CD1c-positive myeloid dendritic cell (primary cell): ENCODE measurements at regions not wholly inside any gene's neighbourhood (a gene's known extent, or its start where the extent isn't known, plus 50 kb on each side); places are given as distances from the start of the nearest gene placed in this dataset.
A peak's percentile ranks its signal among the peaks of the same experiment; 100 is the strongest.
"Not testable (repeated sequence)": the region's sequence is repeated elsewhere in the genome, so short reads cannot be mapped to it uniquely, and the experiment has no call there.

Source experiments
- DNase-seq: peaks from one replicate; pipeline ENCODE4 v3.0.0-alpha.2; 2016; ENCODE audit errors: extremely low spot score

DNA sequence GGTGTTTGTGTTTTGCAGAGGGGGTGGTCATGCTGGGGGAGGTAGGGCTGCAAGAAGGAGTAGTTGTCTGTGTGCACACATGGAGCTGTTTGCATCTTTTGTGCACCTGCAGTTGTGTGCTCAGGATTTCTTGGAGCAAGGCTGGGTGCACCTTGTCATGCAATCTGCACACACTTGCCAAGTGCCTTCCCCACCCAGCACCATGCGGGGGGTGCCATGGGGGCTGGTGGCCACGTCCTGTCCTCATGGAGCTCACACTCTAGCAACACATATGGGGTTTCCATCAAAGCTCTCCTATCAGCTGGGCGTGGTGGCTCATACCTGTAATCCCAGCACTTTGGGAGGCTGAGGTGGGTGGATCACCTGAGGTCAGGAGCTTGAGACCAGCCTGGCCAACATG lies 111.6 kb downstream of the CRLF3 start:
- not testable (repeated sequence) for DNase-seq

DNA sequence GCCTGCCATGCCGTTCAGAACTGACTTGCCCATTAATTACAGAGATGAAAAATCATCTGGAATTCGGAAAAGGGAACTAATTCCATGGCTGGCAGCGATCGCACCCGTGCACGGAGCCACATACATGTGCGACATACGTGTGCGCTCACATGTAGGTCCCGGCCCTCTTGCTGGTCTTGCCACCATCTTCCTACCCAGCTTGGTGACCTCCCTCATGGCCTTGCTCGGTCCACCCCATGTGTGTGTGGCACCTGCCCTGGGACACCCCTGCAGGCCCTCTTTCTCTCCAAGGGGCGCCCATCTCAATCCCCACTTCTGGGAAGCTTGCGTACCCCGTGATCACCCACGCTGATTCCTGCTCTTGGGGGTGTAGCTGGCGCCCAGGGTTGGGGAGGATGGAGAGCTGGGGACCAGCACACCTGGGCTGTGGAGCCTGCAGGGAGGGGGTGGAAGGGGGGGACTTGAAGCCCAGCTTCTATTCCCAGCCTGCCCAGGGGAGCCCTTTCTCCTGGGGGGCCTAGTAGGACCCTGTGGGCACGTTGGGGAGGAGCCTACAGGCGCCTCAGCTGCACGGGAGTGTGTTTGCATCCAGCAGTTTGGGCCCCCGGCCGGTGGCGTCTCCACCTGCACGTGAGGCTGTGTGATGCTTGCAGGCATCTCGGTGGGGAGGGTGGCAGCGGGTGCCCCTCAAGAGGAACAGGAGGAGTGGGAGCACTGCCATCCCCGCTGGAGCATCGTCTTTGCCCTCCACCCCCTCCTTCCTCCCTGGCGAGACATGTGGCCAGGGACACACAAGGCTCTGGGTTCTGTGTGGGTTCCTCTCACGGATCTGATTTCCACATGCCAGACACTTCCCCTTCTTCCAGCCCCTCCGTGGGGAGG lies 112.6 kb downstream of the CRLF3 start:
- DNase-seq = peak; percentile 72

DNA sequence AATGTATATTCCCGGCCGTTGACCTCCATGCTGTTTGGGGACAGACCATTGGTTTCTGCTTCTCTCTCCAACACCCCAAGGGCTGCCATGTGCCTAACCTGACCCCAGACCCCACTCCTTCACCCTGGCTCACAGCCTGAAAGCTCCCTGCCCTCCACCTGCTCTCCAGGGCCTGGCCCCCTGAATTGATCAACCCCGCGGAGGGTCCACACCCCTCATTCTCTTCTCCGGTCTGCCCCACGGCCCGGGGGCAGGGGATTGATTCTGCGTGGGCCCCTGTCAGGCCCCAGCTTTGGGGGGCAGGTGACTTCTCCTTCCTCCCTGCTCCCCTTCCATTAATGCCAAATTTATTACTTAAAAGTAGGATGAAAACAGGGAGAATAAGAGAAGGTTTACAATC lies 113.3 kb downstream of the CRLF3 start:
- not testable (repeated sequence) for DNase-seq

DNA sequence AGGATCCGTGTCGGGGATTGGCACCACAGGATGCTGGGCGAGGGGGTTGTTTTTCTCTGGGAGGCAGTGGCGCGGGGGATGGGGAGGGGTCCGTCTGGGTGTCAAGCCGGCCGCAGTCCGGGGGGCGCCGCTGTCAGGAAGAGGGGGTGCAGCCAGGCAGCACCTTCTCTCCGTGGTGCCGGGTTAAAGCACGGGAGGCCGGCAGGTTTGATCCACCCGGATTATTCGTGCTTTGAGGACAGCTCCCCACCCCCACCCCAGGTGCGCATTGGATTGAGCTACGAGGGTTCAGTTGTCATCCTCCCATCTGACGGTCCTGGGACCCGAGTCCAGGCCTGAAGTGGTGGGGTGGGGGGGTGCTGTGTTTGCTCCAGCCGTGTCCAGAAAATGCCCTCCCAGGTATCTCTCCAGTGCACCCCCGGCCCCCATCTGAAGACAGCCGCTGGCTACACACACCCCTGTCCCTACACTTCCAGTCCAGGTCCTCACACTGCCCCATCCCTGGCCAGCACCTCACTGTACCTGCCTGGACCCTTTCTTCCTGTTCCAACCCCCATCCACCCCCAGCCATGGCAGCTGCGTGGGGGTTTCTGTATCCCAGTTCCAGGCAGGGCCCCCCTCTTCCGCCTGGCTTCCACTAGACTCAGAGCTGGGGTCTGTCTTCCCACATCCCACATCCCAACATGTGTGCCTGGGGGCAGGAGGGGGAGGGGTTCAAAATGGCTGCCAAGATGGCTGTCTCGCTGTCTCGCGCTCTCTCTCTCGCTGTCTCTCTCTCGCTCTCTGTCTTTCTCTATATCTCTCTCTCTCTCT lies 114.0 kb downstream of the CRLF3 start:
- DNase-seq = not testable (repeated sequence)

DNA sequence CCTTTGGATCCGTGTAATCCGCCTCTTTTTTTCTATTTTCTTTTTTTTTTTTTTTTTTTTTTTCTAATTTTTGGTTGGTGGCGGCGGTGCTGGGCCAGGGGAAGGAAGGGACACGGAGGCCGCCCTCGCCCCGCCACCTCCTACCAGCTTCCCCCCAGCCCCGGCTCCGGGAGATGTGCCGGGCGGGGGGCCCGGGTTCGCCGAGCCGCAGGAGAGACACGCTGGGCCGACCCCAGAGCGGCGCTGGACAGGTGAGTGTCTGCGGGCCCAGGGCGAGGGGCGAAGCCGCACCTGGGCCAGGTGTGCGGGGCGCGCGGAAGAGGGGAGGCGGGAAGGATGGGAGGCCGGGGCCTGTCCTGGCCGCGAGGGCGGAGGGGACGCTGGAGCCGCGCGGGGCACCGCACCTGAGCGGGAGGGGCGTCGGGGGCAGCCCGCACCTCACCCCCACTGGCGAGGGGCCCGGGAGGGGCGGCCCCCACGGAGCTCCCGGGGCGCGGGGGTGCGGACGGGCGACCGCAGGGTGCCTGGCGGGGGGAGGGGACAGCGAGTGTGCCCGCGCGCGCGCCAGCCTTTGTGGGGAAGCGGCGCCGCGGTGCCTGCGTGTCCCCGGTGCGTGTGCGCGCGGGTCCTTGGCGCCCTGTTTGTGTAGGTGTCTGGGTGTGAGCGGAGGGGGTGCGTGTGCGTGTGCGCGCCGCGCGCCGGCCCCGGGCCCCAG lies 114.8 kb downstream of the CRLF3 start:
- peak; percentile 45 for DNase-seq

DNA sequence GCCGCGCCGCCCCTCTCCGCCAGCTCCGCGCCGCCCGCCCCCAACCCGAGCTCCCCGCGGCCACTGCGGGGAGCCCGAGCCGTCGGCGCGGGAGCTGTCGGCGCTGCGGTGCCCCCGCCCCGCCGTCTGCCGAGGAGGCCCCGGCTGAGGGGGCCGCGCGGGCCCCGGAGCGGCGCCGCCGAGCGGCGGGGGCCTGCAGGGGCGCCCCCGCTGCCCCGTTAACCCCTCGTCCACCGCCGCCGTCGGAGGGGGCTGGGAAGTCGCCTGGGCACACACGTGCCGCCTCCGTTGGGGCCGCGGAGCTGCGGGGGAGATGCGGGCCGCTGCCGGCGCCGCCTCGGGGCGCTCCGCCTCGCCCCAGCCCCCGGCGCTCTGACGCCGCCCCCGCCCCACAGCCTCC lies 115.4 kb downstream of the CRLF3 start:
- peak; percentile 20 for DNase-seq

DNA sequence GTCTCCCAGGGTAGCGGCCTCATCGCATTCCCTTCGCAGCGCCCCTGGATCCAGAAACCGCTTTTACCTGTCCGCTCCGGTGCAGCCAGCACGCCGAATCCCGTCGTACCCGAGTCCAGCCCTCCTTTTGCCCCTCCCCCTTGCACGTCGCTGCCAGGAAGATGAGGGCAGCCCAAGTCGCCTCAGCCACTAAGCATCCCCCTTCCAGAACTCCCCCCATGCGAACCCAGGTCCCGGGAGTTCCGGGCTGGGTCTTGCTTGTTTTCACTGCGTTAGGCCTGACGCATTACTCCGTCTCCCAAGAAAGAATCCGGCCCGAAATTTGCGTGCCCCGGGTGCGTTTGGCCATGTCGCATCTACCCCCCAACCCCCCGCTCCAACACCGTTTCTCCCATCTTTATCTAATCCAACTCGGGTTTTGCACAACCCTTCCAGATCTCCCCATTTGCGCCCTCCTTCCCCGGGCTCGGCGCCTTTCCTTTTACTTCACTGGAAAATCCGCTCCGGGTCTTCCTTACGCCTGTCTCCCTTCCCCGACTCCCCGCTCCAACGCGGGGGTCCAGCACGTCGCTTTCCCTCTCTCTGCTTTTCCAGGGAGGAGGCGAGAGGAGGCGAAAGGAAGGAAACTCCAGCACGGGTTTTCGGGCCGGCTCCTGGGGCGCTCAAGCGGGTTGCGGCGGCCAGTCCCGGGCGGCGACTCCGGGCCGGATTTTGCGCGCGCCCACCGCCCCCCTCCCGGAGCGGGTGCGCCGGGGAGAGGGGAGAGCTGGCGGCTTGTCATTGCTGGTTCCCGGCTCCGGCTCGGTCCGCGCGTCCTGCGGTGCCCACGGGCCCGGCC lies 116.0 kb downstream of the CRLF3 start:
- DNase-seq = peak; percentile 82

DNA sequence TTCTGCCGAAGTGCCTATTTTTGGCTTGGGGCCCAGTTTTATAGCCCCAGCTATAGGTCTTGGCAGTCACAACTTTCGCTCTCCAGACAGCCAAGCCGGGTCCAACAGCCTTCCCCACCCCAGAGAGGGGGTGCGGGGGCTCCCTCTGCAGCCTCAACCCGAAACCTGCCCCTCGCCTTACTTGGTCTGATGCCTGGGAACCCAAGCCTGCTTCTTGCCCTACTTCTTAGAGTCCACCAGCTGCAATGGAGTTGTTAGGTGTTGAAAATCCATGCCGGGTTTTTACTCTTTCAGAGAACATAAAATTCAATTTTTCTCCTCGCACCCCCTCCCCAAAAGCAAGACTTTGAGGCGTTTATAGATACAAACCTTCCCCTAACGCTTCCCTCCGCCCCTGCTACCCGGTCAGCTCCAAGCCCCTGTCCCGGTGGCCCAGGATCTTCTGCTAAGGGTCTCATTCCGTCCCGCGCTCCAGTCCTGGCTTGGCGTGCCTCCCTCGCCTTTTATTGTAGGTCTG lies 116.7 kb downstream of the CRLF3 start:
- peak; percentile 42 for DNase-seq

DNA sequence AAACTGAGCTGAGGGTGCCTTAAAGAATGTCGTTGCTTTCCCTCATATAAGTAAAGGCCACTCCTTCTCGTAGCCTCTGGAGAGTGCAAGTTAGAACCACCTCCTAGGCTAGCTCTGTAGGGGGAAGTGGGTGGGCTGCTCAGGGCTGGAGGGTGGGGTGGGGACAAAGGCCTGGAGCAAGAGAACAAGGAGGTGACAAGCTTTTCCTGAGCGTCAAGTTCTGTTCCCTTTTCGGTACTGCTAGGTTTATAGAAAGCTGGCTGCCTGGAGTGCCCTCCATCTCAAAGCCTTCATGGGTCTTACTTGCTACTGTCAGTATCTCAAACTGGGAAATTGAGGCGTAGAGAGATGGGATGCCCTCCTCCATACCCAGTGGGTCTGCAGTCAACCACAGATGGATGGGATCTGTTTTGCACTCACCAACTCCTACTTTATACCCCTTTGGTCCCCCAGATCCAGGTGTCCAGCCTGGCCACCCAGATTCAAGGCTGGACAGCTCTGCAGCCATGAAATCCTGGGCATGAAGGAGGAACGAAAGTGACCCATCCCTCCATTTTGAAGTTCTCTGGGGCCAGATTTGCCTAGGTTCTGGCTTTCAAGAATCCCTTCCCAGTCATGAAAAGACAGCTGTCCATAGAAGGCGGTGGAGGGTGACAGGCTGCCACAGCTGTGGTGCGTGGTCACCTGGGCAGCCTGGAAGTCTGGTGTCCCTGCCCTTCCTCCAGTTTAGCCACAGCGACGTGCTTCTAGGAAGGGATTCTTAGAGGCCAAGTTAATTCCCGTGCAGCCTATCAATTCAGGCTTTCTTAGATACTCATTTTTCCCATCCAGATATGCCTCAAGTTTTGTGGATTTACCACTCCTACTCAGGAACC lies 117.8 kb downstream of the CRLF3 start:
- DNase-seq = peak; percentile 24

DNA sequence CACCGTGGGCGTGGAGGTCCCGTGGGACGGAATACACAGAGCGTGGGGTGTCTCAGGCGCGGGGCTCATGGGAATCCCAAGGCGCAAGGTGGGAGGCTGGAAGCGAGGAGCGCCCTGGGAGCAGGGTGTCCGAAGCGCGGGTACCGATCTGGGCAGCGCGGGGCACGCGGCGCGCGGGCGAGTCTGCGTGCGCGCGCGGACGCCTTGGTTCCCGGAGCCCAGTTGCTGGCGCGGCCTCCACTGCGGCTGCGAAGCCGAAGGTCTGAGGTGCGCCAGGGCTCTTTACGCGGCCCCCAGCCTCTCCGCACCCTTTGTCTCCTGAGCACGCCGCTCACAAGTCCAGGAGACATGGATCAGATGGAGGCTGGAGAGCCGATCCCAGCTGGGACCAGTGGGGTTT lies 118.5 kb downstream of the CRLF3 start:
- DNase-seq = not testable (repeated sequence)

DNA sequence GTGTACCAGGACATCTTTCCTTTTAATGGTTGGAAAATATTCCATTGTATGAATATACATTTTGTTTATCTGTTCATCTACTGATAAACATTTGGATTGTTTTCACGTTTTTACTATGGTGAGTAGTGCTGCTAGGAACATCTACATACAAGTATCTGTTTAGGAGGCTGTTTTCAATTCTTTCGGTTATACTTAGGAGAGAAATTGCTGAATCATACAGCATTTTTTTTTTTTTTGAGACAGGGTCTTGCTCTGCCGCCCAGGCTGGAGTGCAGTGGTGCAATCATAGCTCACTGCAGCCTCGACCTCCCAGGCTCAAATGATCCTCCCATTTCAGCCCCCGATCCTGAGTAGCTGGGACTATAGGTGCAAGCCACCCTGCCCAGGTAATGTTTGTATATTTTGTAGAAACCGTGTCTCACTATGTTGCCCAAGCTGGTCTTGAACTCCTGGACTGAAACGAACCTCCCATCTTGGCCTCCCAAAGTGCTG lies 122.9 kb downstream of the CRLF3 start:
- no peak for DNase-seq

DNA sequence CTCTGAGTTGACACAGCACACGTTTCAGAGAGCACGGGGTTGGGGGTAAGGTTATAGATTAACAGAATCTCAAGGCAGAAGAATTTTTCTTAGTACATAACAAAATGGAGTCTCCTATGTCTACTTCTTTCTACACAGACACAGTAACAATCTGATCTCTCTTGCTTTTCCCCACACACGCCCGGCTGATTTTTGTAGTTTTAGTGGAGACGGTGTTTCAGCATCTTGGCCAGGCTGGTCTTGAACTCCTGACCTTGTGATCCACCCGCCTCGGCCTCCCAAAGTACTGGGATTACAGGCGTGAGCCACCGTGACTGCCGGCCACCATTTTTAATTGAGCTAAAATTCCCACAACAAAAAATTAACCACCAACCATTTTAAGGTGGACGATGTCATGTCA lies 123.7 kb downstream of the CRLF3 start:
- DNase-seq = not testable (repeated sequence)

DNA sequence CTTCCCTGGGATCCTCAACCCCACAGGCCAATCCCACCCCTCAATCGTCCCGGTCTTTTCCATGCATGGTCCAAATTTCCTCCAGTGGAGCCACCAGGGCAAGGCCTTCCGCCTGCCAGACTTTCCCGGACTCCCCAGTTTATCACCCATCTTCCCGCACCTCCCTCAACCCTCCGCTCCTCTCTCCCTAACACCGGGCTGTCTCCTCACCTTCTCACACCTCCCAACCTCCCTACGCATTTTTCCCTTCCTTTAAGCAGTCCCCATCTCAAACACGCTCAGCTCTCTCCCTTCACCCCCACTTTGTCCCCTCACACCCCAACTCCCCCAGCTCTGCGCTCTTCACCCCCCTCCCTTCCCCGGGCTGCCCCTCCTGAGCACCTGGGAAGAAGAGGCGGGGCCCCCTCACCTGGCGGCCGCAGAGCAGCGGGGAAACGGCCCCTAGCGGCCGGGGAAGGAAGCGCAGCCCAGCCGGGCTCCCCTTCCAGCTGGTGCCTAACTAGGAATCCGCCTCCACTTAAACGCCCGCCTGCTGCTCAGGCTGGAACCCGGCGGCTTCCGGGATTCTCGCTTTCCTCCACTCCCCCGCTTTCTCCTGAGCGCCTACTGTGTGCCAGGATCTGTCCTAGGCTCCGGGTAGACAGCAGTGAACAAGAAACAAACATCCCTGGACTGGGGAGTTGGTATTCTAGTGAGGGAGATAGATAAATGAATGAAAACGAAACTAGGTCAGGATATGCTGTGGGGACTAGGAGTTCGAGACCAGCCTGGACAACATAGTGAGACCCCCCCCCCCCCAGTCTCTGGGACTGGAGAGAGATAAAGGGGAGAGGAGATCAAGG lies 126.7 kb downstream of the CRLF3 start:
- peak; percentile 69 for DNase-seq

DNA sequence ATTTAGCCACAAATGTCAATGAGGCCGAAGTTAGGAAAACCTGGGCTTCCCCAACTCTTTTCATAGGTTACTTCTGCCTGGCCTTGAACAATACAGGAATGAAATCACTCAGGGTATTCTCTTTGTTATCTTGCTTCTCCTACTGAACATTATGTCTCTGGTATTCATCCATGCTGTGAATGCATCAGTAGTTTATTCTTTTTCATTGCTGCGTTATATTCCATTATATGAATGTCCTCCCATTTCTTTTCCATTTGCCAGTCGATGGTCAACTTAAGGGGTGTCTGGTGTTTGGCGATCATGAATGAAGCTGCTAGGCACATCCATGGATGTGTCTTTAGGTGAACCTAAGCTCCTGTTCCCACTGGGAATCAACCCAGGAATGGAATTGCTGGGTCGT lies 128.3 kb downstream of the CRLF3 start:
- no peak for DNase-seq

DNA sequence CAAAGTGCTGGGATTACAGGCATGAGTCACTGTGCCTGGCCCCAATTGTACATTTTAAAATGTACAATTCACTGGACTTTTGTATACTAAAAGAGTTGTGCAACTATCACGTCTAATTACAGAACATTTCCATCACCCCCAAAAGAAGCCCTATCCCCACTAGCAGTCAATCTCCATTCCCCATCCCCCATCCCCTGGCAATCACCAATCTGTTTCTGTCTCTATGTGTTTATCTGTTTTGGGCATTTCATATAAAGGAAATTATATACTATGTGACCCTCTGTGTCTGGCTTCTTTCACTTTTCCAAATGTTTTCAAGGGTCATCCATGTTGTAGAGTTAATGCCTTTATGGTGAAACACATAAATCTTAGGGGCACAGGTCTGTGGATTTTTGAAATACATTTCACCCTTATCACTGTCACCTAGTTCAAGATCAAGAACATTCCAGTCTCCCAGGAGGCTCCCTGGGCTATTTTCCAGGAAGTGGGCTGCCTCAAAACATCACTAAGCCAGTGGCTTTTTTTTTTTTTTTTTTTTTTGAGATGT lies 129.2 kb downstream of the CRLF3 start:
- not testable (repeated sequence) for DNase-seq

DNA sequence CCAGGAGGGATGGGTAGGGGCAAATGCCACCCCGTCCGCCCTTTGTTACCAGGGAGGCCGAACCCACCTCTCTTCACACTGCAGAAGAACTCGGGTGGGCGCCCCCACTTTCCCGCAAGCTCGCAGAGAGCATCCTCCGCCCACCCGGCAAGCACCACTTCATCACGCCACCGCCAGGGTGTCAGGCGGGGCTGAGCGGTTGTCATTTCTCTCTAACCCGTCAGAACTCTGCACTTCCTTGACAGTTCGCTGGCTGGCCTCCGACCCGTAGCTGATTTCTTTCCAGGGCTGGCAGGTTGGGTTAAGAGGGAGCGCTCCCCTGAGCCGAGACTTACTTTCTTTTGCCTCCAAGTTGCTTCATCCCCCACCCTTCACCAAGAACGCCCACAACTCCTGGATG lies 130.7 kb downstream of the CRLF3 start:
- peak; percentile 60 for DNase-seq

DNA sequence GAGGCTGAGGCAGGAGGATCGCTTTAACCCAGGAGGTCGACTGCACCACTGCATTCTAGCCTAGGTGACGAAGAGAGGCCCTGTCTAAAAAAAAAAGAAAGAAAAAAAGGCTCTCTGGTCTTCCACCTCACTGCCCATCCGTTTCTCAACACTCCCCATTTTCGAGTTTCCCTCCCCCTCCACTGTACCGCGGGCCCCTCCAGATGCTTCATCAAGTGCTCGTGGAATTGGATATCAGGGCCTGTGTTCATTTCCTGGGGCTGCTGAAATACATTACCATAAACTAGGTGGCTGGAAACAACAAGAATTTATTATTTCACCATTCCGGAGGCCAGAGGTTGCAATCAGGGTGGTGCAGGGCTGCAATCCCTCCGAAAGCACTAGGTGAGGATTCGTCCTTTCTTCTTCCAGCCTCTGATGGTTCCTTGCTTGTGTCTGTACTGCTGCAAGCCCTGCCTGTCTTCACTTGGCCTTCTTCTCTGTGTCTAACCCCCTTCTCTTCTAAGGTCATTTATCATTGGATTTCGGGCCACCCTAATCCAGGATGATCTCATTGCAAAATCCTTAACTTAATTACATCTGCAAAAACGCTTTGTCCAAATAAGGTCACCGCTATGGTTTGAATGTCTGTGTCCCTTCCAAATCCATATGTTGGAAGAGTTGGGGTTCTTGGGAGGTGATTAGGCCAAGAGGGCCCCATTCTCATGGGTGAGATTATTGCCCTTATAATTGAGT lies 135.1 kb downstream of the CRLF3 start:
- not testable (repeated sequence) for DNase-seq
